ENCODE measurements at regions not wholly inside any gene's neighbourhood (a gene's known extent, or its start where the extent isn't known, plus 50 kb on each side); places are given as distances from the start of the nearest gene placed in this dataset.
"Not testable (repeated sequence)": the region's sequence is repeated elsewhere in the genome, so short reads cannot be mapped to it uniquely, and the experiment has no call there.

DNA sequence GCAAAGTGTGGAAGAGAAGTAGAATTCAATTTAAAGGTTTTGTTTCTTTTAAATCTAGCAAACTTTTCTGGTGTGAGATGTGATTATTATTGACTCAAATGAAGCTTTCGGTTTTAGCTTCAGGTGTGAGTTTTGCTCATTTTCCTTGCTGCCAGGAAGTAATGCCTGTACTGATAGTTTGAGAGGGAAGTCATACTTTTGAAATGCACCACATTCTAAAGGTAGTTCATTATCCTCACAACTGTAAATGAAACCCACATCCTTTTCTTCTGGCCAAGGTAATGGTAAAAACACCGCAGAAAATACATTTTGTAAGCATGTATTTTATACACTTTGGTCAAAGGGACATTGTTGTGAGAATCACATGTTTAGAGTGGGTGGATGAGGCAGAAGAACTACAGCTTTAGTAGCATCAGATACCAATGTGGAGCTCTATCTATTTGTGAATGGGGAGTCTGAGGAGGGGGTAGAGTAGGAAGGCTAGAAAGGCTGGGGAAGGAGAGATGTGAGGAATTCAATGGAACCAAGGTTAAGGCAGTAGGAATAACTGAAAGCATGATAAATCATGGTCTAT, 167.0 kb upstream of the CDKN2B start:
- Histone ChIP-seq H2AFZ (ENCODE audit: low read length) (no peak overlapping the region), H3K9ac (ENCODE audit: extremely low read depth, insufficient read length, low read length) (no peak overlapping the region), H3K18ac (ENCODE audit: insufficient read length, low read depth, low read length) (no peak overlapping the region), H3K79me2 (ENCODE audit: insufficient read depth, low read length) (no peaks in the 10 kb centered on the region), H2BK20ac (ENCODE audit: low read depth, low read length, poor library complexity, severe bottlenecking) (no peak overlapping the region), H3K27me3 (ENCODE audit: insufficient read depth, low read length) (no peaks in the 10 kb centered on the region), H3K4me1 (ENCODE audit: insufficient read depth, low read length) (no peaks in the 10 kb centered on the region), H3T11ph (ENCODE audit: low read length) (no peak overlapping the region), H2BK120ac (ENCODE audit: low read depth, low read length, poor library complexity, severe bottlenecking) (no peak overlapping the region), H3K23ac (ENCODE audit: insufficient read length, low read depth, low read length) (no peak overlapping the region), H2AK5ac (ENCODE audit: insufficient read length, low read length) (no peak overlapping the region), H2BK15ac (ENCODE audit: low read depth, low read length) (no peak overlapping the region), H3K4me2 (ENCODE audit: insufficient read depth, insufficient read length, low read length) (no peak overlapping the region), H3K14ac (ENCODE audit: insufficient read depth, low read length) (no peak overlapping the region), H4K91ac (ENCODE audit: insufficient read length, low read depth, low read length) (no peak overlapping the region), H2BK12ac (ENCODE audit: insufficient read length, low read depth, low read length) (no peak overlapping the region), H2BK5ac (ENCODE audit: insufficient read length, low read length) (no peak overlapping the region), H3K79me1 (ENCODE audit: insufficient read depth, low read depth, low read length, poor library complexity, severe bottlenecking) (no peaks in the 10 kb centered on the region), H4K5ac (ENCODE audit: insufficient read length, low read depth, low read length) (no peak overlapping the region), H3K4ac (ENCODE audit: low read depth, low read length) (no peak overlapping the region), H4K8ac (replicated peaks; ENCODE audit: insufficient read length, low read depth, low read length) (no peak overlapping the region), H3K9me3 (ENCODE audit: control insufficient read depth, low read depth, low read length) (no peaks in the 10 kb centered on the region), H3K56ac (ENCODE audit: insufficient read length, low read depth, low read length) (no peak overlapping the region), H4K20me1 (ENCODE audit: control insufficient read depth, insufficient read depth, insufficient read length) (no peaks in the 10 kb centered on the region), H3K23me2 (ENCODE audit: insufficient read length, low read depth, low read length, poor library complexity, severe bottlenecking) (no peaks in the 10 kb centered on the region), H3K27ac (ENCODE audit: insufficient read length, low read depth, low read length) (no peak overlapping the region)
- Mint-ChIP-seq H3K9me3 (peaks cover 12 to 13% of the 10 kb centered on the region in 2 experiments), H3K36me3 (ENCODE audit: insufficient read depth in 1 of 3, low read depth in 3 of 3) (peaks cover 0 to 5% (median 0%) of the 10 kb centered on the region in 3 experiments; a peak in 3 of 7 replicates), H3K27ac (no peak overlapping the region), H3K4me3 (no peak overlapping the region; a peak in 1 of 5 replicates), H3K27me3 (ENCODE audit: low read depth) (peaks cover 1% of the 10 kb centered on the region; the same call in 1 of the 2 replicates), H3K4me1 (no peaks in the 10 kb centered on the region)
- TF ChIP-seq CTCF (conservative IDR thresholded peaks at IDR 0.05) = no peak
- DNase-seq = no peak
- WGBS (ENCODE audit: extremely low coverage, insufficient read length, low lambda C conversion rate) = no CpG with 5 or more reads among the region's 2 CpGs

GRCh38 chr9:22181021-22181420, 171.9 kb upstream of the CDKN2B start:
- not testable (repeated sequence) for H2AK5ac ChIP-seq (ENCODE audit: insufficient read length, low read length); H3K4me2 ChIP-seq (ENCODE audit: insufficient read depth, insufficient read length, low read length); H2BK12ac ChIP-seq (ENCODE audit: insufficient read length, low read depth, low read length); H4K91ac ChIP-seq (ENCODE audit: insufficient read length, low read depth, low read length); H3K14ac ChIP-seq (ENCODE audit: insufficient read depth, low read length); H3T11ph ChIP-seq (ENCODE audit: low read length); H3K27ac Mint-ChIP-seq; H3K56ac ChIP-seq (ENCODE audit: insufficient read length, low read depth, low read length); H3K9ac ChIP-seq (ENCODE audit: extremely low read depth, insufficient read length, low read length); H3K27me3 ChIP-seq (ENCODE audit: insufficient read depth, low read length); H2BK15ac ChIP-seq (ENCODE audit: low read depth, low read length); H4K8ac ChIP-seq (replicated peaks; ENCODE audit: insufficient read length, low read depth, low read length); H3K23ac ChIP-seq (ENCODE audit: insufficient read length, low read depth, low read length); H3K4ac ChIP-seq (ENCODE audit: low read depth, low read length); H3K36me3 Mint-ChIP-seq (ENCODE audit: insufficient read depth in 1 of 3, low read depth in 3 of 3); H2BK5ac ChIP-seq (ENCODE audit: insufficient read length, low read length); H3K9me3 ChIP-seq (ENCODE audit: control insufficient read depth, low read depth, low read length); H2AFZ ChIP-seq (ENCODE audit: low read length); H4K5ac ChIP-seq (ENCODE audit: insufficient read length, low read depth, low read length); DNase-seq; H2BK20ac ChIP-seq (ENCODE audit: low read depth, low read length, poor library complexity, severe bottlenecking); H2BK120ac ChIP-seq (ENCODE audit: low read depth, low read length, poor library complexity, severe bottlenecking); H3K27ac ChIP-seq (ENCODE audit: insufficient read length, low read depth, low read length); H3K23me2 ChIP-seq (ENCODE audit: insufficient read length, low read depth, low read length, poor library complexity, severe bottlenecking); H3K4me3 Mint-ChIP-seq; H3K4me1 ChIP-seq (ENCODE audit: insufficient read depth, low read length); H3K79me2 ChIP-seq (ENCODE audit: insufficient read depth, low read length); H3K27me3 Mint-ChIP-seq (ENCODE audit: low read depth); H3K79me1 ChIP-seq (ENCODE audit: insufficient read depth, low read depth, low read length, poor library complexity, severe bottlenecking); H3K18ac ChIP-seq (ENCODE audit: insufficient read length, low read depth, low read length); H3K4me1 Mint-ChIP-seq; H4K20me1 ChIP-seq (ENCODE audit: control insufficient read depth, insufficient read depth, insufficient read length)
- peaks cover 12 to 13% of the 10 kb centered on the region in 2 experiments for H3K9me3 Mint-ChIP-seq
- no CpG with 5 or more reads among the region's 2 CpGs for WGBS (ENCODE audit: extremely low coverage, insufficient read length, low lambda C conversion rate)

Data from H9 (cell line).